ENCODE measurements at regions not wholly inside any gene's neighbourhood (a gene's known extent, or its start where the extent isn't known, plus 50 kb on each side); places are given as distances from the start of the nearest gene placed in this dataset.

- no peak for DNase-seq
- H3K27ac ChIP-seq (ENCODE audit: low read depth, low read length), result no peak overlapping the region
- H3K9ac ChIP-seq (ENCODE audit: extremely low read depth, low read length, poor library complexity, severe bottlenecking), result no peak overlapping the region
- H3K36me3 ChIP-seq (ENCODE audit: control insufficient read depth, insufficient read depth, low read length), result no peaks in the 10 kb centered on the region
- no peaks in the 10 kb centered on the region for H3K4me1 ChIP-seq (ENCODE audit: control insufficient read depth, insufficient read depth, low read length)
- Mint-ChIP-seq H3K9me3 (no peaks in the 10 kb centered on the region), H3K27ac (no peak overlapping the region), H3K27me3 (ENCODE audit: insufficient read depth) (no peaks in the 10 kb centered on the region), H3K4me3 (no peak overlapping the region), H3K4me1 (peaks cover 4% of the 10 kb centered on the region), H3K36me3 (ENCODE audit: low read depth) (no peaks in the 10 kb centered on the region)
- no peaks in the 10 kb centered on the region for H3K27me3 ChIP-seq (ENCODE audit: control insufficient read depth, insufficient read depth, low read length, poor library complexity, severe bottlenecking)
- no peak overlapping the region for H3K4me3 ChIP-seq (ENCODE audit: low read length)
- no peaks in the 10 kb centered on the region for H3K9me3 ChIP-seq (ENCODE audit: control insufficient read depth, low read length)
- no peak for TF ChIP-seq CTCF (conservative IDR thresholded peaks at IDR 0.05)
- WGBS, 2 experiments (ENCODE audit: insufficient coverage in 1 of 2, insufficient read length in 1 of 2), result 70 to 86% methylated on average over 3 to 7 of the region's 7 CpGs
These were observed 367.4 kb downstream of the FBXO15 start for GRCh38 chr18:73780218-73780617.

- no peak for TF ChIP-seq CTCF (conservative IDR thresholded peaks at IDR 0.05)
- H3K27ac Mint-ChIP-seq, result no peak overlapping the region
These were observed 369.6 kb downstream of the FBXO15 start for GRCh38 chr18:73778032-73778359.

DNA sequence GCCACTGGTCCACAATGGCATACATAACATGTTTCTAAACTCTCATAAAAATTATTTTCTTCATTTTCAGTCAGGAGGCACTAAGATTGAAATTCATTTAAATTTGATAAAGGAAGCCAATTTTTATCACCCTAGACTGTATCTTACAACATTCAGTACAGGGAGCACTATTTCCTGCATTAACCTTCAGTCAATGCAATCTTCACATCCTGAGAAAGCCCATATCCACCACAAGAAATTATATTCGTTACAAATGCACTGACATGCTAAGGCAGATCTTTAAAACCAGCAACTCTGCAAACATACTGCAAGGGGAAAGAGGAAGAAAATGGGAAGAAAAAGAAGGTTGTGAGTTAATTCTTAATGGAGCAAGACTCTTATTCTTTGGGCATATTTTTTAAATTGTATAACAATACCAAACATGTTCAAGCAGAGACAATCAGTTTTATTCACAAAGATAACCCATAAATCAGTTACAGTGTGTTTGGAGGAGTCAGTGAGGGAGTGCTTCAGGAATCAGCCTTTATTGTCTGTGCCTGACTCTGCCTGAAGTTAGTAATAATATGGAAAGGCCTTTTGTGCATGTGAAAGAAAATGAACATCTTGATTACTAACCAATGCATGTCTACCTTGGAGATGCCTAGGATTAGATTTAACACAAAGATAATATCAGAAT, 370.1 kb downstream of the FBXO15 start:
- no peak overlapping the region for H3K27ac ChIP-seq (ENCODE audit: low read depth, low read length)
- no peaks in the 10 kb centered on the region for H3K27me3 ChIP-seq (ENCODE audit: control insufficient read depth, insufficient read depth, low read length, poor library complexity, severe bottlenecking)
- H3K9ac ChIP-seq (ENCODE audit: extremely low read depth, low read length, poor library complexity, severe bottlenecking), result no peak overlapping the region
- Mint-ChIP-seq H3K4me3 (no peak overlapping the region), H3K9me3 (no peaks in the 10 kb centered on the region), H3K4me1 (peaks cover 4% of the 10 kb centered on the region), H3K27me3 (ENCODE audit: insufficient read depth) (no peaks in the 10 kb centered on the region), H3K27ac (no peak overlapping the region), H3K36me3 (ENCODE audit: low read depth) (no peaks in the 10 kb centered on the region)
- no peak for TF ChIP-seq CTCF (conservative IDR thresholded peaks at IDR 0.05)
- no peaks in the 10 kb centered on the region for H3K9me3 ChIP-seq (ENCODE audit: control insufficient read depth, low read length)
- DNase-seq, result no peak
- no peaks in the 10 kb centered on the region for H3K36me3 ChIP-seq (ENCODE audit: control insufficient read depth, insufficient read depth, low read length)
- 88% methylated on average over 1 of the region's 1 CpG; no CpG with 5 or more reads in 1 of the 2 experiments for WGBS, 2 experiments (ENCODE audit: insufficient coverage in 1 of 2, insufficient read length in 1 of 2)
- no peaks in the 10 kb centered on the region for H3K4me1 ChIP-seq (ENCODE audit: control insufficient read depth, insufficient read depth, low read length)
- H3K4me3 ChIP-seq (ENCODE audit: low read length), result no peak overlapping the region

More at GRCh38 chr18:73778032-73778359, 369.6 kb downstream of the FBXO15 start:
- no peak for DNase-seq
- Histone ChIP-seq H3K4me3 (ENCODE audit: low read length) (no peak overlapping the region), H3K9ac (ENCODE audit: extremely low read depth, low read length, poor library complexity, severe bottlenecking) (no peak overlapping the region), H3K4me1 (ENCODE audit: control insufficient read depth, insufficient read depth, low read length) (no peaks in the 10 kb centered on the region), H3K27me3 (ENCODE audit: control insufficient read depth, insufficient read depth, low read length, poor library complexity, severe bottlenecking) (no peaks in the 10 kb centered on the region), H3K27ac (ENCODE audit: low read depth, low read length) (no peak overlapping the region), H3K36me3 (ENCODE audit: control insufficient read depth, insufficient read depth, low read length) (no peaks in the 10 kb centered on the region), H3K9me3 (ENCODE audit: control insufficient read depth, low read length) (no peaks in the 10 kb centered on the region)
- H3K9me3 Mint-ChIP-seq, result no peaks in the 10 kb centered on the region
- no peaks in the 10 kb centered on the region for H3K36me3 Mint-ChIP-seq (ENCODE audit: low read depth)
- H3K4me3 Mint-ChIP-seq, result no peak overlapping the region
- H3K27me3 Mint-ChIP-seq (ENCODE audit: insufficient read depth), result no peaks in the 10 kb centered on the region
- 92 to 97% methylated on average over 1 to 2 of the region's 2 CpGs for WGBS, 2 experiments (ENCODE audit: insufficient coverage in 1 of 2, insufficient read length in 1 of 2)
- peaks cover 4% of the 10 kb centered on the region for H3K4me1 Mint-ChIP-seq
